GM12872 (cell line): ENCODE measurements at regions not wholly inside any gene's neighbourhood (a gene's known extent, or its start where the extent isn't known, plus 50 kb on each side); places are given as distances from the start of the nearest gene placed in this dataset.

Experiments
- TF ChIP-seq, protein P1 (sequence below): IDR thresholded peaks from 3 replicates; pipeline ENCODE4 v1.5.1; 2011; ENCODE audit warnings: low read depth, mild to moderate bottlenecking, low read length, moderate library complexity; ENCODE audit not compliant: insufficient read depth

DNA sequence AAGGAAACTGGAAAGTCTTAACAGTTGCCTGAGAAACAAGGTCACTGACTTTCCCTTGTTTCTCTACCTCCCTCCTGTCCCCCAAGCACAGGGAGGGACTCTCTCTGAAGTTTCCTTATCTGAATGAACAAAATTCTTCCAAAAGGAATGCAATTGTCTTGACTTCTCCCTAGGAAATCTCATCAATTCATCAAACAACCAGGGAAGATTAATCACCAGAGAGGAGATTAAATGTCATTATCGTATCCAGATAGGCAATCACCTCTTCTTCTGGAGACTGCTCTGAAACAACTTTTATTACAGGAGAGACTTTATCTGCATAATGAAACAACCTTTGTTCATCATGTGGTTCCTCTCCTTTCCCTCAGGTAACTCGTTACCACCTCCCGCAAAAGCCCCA, 431.4 kb downstream of the SLC16A7 start:
- TF ChIP-seq, protein P1, sequence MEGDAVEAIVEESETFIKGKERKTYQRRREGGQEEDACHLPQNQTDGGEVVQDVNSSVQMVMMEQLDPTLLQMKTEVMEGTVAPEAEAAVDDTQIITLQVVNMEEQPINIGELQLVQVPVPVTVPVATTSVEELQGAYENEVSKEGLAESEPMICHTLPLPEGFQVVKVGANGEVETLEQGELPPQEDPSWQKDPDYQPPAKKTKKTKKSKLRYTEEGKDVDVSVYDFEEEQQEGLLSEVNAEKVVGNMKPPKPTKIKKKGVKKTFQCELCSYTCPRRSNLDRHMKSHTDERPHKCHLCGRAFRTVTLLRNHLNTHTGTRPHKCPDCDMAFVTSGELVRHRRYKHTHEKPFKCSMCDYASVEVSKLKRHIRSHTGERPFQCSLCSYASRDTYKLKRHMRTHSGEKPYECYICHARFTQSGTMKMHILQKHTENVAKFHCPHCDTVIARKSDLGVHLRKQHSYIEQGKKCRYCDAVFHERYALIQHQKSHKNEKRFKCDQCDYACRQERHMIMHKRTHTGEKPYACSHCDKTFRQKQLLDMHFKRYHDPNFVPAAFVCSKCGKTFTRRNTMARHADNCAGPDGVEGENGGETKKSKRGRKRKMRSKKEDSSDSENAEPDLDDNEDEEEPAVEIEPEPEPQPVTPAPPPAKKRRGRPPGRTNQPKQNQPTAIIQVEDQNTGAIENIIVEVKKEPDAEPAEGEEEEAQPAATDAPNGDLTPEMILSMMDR: no peak

DNA sequence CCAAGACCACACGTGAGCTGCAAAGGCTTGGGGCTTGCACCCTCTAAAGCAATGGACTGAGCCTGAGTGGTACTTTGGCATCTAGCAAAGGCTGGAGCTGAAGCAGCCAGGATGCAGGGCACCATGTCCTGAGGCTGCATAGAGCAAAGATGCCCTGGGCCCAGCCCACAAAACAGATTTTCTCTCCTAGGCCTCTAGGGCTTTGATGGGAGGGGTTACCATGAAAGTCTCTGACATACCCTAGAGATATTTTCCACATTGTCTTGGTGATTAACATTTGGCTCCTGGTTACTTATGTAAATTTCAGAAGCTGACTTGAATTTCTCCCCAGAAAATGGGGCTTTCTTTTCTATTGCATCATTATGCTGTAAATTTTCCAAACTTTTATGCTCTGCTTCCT, 438.3 kb downstream of the SLC16A7 start:
- TF ChIP-seq, protein P1: no peak

DNA sequence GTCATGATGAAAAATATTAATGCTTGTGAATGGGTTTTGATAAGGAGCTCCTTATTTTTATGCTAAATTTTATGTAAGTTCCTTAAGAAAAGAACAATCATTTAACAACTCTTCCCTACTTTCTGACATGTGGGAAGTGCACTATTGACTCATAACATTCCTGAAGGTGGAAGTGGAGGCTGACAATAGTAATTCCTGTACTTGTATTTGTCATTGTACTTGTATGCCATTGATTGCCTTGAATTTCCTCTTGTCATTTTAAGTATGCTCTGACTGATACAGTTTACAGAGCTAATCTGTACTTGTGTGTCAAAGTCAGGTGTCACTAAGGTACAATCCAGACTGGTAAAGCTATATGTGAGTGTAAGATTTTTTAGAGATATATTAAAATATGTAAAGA, 440.0 kb downstream of the SLC16A7 start:
- TF ChIP-seq, protein P1: no peak

DNA sequence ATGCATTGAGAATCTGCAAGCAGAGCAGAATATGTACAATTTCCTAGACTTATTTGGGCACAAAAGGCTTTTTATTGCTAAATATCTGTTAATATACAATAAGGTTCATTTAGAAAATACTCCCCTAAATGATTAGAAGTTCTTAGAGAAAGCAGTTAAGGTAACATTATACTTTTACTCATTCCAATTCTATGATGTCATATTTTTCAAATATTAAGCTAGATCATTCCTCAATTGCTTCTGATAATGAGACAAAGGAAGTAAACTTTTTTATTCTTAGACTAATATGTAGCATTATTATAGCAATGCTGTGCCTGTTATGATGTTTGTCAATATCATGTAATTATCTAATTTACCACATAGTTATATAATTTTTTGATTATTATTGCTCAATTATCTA, 447.0 kb downstream of the SLC16A7 start:
- TF ChIP-seq, protein P1: no peak

DNA sequence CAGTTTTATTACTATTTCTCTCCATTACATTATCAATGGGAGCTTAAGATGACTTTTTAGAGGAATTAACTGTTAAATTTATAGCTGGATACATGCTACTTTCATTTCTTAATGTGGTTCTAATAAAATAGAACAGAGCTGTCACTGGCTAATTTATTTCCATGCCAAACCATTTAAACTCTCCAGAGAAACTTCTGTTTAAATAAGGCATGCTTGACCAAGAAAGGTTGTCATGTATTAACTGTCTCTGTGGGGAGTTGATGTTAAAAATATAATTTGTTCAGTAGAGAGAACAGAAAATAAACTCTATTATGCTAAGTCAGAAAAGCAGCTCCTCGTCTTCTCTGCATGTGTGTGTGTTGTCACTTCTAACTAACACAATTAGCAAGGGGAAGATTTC, 447.4 kb downstream of the SLC16A7 start:
- TF ChIP-seq, protein P1: no peak

DNA sequence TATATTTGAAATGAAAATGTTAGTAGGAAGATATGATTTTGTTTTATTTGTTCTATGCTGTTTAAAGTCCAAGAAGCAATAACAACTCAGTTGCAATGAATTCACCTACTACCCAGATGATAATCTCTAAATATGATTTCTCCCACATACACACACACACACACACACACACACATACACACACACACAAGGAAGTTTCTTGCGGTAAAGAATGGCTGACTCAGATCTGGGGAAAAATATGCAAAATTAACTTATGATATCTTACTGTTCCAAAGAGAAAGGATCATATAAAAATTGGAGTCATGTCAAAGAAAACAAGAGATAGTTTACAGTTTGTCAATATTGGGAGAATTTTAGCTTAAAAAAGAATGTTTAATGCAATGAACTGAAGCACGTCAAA, 456.7 kb downstream of the SLC16A7 start:
- TF ChIP-seq, protein P1: no peak

DNA sequence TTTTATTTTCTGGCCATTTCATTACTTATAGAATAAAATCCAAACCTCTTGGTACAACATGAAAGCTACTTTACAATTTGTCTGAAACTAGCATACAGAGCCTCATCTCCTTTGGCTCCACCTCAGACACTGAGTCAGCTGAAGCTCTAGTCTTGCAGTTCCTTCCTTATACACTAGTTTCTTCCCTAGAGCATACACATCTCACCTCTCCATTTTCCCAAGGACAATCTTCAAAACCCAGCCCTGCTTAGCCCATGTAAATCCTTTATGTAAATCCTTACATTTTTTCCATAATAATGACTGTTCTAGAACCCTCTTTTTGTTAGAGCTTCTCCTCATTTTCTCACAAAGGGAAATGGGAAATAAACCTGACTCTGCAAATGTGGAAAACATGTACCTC, 463.4 kb downstream of the SLC16A7 start:
- TF ChIP-seq, protein P1: no peak

DNA sequence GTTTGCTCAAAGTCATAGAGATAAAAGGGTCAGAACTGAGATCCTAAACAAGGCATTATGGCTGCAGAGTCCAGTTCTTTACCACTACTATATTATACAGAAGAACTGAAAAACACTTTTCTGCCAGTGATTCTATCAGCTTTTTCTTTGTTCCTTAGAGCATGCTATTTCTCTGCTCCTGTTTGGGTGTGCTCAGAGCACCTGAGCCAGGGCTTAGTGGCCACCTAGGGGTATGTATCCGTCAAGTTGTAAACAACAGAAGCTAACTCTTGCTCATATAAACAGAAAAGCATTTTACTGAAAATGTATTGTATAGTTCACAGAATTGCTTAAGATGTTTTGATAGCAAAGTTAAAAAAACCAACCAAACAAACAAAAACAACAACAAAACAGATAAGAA, 470.8 kb downstream of the SLC16A7 start:
- TF ChIP-seq, protein P1: no peak
